NCI-H524 (cell line): ENCODE measurements at regions not wholly inside any gene's neighbourhood (a gene's known extent, or its start where the extent isn't known, plus 50 kb on each side); places are given as distances from the start of the nearest gene placed in this dataset.

Experiments
- DNase-seq, 2 experiments: peaks; one replicate each; lab custom pipeline; 2025; lab: John Stamatoyannopoulos, UW

- no peak for DNase-seq
Measured at GRCh38 chr2:154908327-154908726, 209.8 kb downstream of the KCNJ3 start.
